NCI-H1105 treated with DMSO at 0.1 percent for 48 hours (cell line): ENCODE measurements at regions not wholly inside any gene's neighbourhood (a gene's known extent, or its start where the extent isn't known, plus 50 kb on each side); places are given as distances from the start of the nearest gene placed in this dataset.

Experiments used
- DNase-seq: peaks from one replicate; lab custom pipeline; 2025; lab: John Stamatoyannopoulos, UW

- DNase-seq = no peak
Observed at GRCh38 chr9:86764221-86764624, 183.1 kb downstream of the GAS1 start.

GRCh38 chr9:86763791-86764190 is 183.5 kb downstream of the GAS1 start:
- DNase-seq = no peak

- DNase-seq = no peak
Observed at GRCh38 chr9:86757382-86757720, 190.0 kb downstream of the GAS1 start.

- DNase-seq = no peak
Observed at GRCh38 chr9:86756576-86757381, 190.5 kb downstream of the GAS1 start.

GRCh38 chr9:86755561-86755941 is 191.8 kb downstream of the GAS1 start:
- no peak for DNase-seq

GRCh38 chr9:86754581-86755560 is 192.4 kb downstream of the GAS1 start:
- DNase-seq = peak; percentile 70

GRCh38 chr9:86753836-86754235 is 193.5 kb downstream of the GAS1 start:
- DNase-seq = no peak

GRCh38 chr9:86752733-86753132 is 194.6 kb downstream of the GAS1 start:
- no peak for DNase-seq

- no peak for DNase-seq
Observed at GRCh38 chr9:86751956-86752355, 195.3 kb downstream of the GAS1 start.

GRCh38 chr9:86751207-86751606 is 196.1 kb downstream of the GAS1 start:
- DNase-seq = no peak

- no peak for DNase-seq
Observed at GRCh38 chr9:86749894-86750255, 197.4 kb downstream of the GAS1 start.

GRCh38 chr9:86749161-86749893 is 198.0 kb downstream of the GAS1 start:
- DNase-seq = no peak

- DNase-seq = no peak
Observed at GRCh38 chr9:86747711-86748110, 199.6 kb downstream of the GAS1 start.

- no peak for DNase-seq
Observed at GRCh38 chr9:86741311-86742208, 205.7 kb downstream of the GAS1 start.

GRCh38 chr9:86735772-86736458 is 211.4 kb downstream of the GAS1 start:
- no peak for DNase-seq

GRCh38 chr9:86734771-86735170 is 212.5 kb downstream of the GAS1 start:
- DNase-seq = no peak

GRCh38 chr9:86733929-86734328 is 213.4 kb downstream of the GAS1 start:
- DNase-seq = no peak

GRCh38 chr9:86732514-86733171 is 214.7 kb downstream of the GAS1 start:
- no peak for DNase-seq

- DNase-seq = no peak
Observed at GRCh38 chr9:86731511-86732063, 215.7 kb downstream of the GAS1 start.
